HG02678 (cell line): ENCODE measurements at regions not wholly inside any gene's neighbourhood (a gene's known extent, or its start where the extent isn't known, plus 50 kb on each side); places are given as distances from the start of the nearest gene placed in this dataset.

ENCODE experiments used
- ATAC-seq: cut with Tn5 transposase; IDR thresholded peaks from one replicate; pipeline ENCODE4 v1.9.1; 2021; ENCODE audit warnings: mild to moderate bottlenecking, moderate library complexity; ENCODE audit not compliant: unreplicated experiment

GRCh38 chr9:78595200-78595945 lies 298.4 kb downstream of the PSAT1 start:
- no peak for ATAC-seq

- ATAC-seq = no peak
Observed at GRCh38 chr9:78596346-78596745, 299.4 kb downstream of the PSAT1 start.

GRCh38 chr9:78598120-78598519 lies 301.2 kb downstream of the PSAT1 start:
- ATAC-seq = no peak

GRCh38 chr9:78599926-78600325 lies 303.0 kb downstream of the PSAT1 start:
- no peak for ATAC-seq

- peak; percentile 74 for ATAC-seq
Observed at GRCh38 chr9:78601957-78602565, 305.1 kb downstream of the PSAT1 start.

- no peak for ATAC-seq
Observed at GRCh38 chr9:78605041-78606000, 308.4 kb downstream of the PSAT1 start.

- no peak for ATAC-seq
Observed at GRCh38 chr9:78606001-78606379, 309.1 kb downstream of the PSAT1 start.

GRCh38 chr9:78607853-78608252 lies 310.9 kb downstream of the PSAT1 start:
- no peak for ATAC-seq

- ATAC-seq = no peak
Observed at GRCh38 chr9:78609450-78609849, 312.5 kb downstream of the PSAT1 start.

GRCh38 chr9:78612091-78612490 lies 315.2 kb downstream of the PSAT1 start:
- no peak for ATAC-seq

GRCh38 chr9:78613006-78613405 lies 316.1 kb downstream of the PSAT1 start:
- ATAC-seq = no peak

GRCh38 chr9:78614892-78615291 lies 318.0 kb downstream of the PSAT1 start:
- no peak for ATAC-seq

- no peak for ATAC-seq
Observed at GRCh38 chr9:78615372-78615771, 318.4 kb downstream of the PSAT1 start.

GRCh38 chr9:78618735-78619134 lies 321.8 kb downstream of the PSAT1 start:
- no peak for ATAC-seq

- ATAC-seq = no peak
Observed at GRCh38 chr9:78620303-78620702, 323.4 kb downstream of the PSAT1 start.

GRCh38 chr9:78620764-78621163 lies 323.8 kb downstream of the PSAT1 start:
- no peak for ATAC-seq

- ATAC-seq = no peak
Observed at GRCh38 chr9:78622126-78622525, 325.2 kb downstream of the PSAT1 start.

- no peak for ATAC-seq
Observed at GRCh38 chr9:78626971-78627370, 330.0 kb downstream of the PSAT1 start.

- ATAC-seq = no peak
Observed at GRCh38 chr9:78630966-78631365, 334.0 kb downstream of the PSAT1 start.

- ATAC-seq = no peak
Observed at GRCh38 chr9:78640728-78641127, 343.8 kb downstream of the PSAT1 start.

- no peak for ATAC-seq
Observed at GRCh38 chr9:78644359-78644758, 347.4 kb downstream of the PSAT1 start.

- no peak for ATAC-seq
Observed at GRCh38 chr9:78654324-78654723, 357.4 kb downstream of the PSAT1 start.
